HG03565 (cell line): ENCODE measurements at regions not wholly inside any gene's neighbourhood (a gene's known extent, or its start where the extent isn't known, plus 50 kb on each side); places are given as distances from the start of the nearest gene placed in this dataset.

Source experiments
- ATAC-seq: cut with Tn5 transposase; IDR thresholded peaks from one replicate; pipeline ENCODE4 v1.9.1; 2021; ENCODE audit warnings: mild to moderate bottlenecking, moderate library complexity; ENCODE audit not compliant: unreplicated experiment

GRCh38 chrX:40197071-40197470, 99.3 kb upstream of the BCOR start:
- no peak for ATAC-seq

- no peak for ATAC-seq
Observed at GRCh38 chrX:40195368-40195767, 97.6 kb upstream of the BCOR start.

GRCh38 chrX:40192196-40192595, 94.4 kb upstream of the BCOR start:
- no peak for ATAC-seq

DNA sequence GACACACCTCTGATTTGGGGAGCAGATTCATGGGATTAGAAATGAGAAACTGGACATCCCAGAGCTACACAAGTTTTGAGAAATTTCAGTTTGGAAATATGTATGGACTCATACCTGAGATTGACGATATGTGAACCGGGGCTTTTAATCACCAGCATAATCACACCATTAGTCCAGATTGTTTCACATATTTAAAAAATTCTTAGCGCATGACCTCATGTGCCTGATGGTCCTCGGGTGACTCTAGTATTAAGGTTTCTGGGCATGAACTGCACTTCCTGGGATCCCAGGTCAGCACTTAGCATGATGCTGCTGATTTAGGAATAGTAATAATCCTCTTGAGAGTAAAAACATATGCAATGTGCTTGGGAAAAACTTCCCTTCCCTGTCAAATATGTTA, 91.9 kb upstream of the BCOR start:
- no peak for ATAC-seq

DNA sequence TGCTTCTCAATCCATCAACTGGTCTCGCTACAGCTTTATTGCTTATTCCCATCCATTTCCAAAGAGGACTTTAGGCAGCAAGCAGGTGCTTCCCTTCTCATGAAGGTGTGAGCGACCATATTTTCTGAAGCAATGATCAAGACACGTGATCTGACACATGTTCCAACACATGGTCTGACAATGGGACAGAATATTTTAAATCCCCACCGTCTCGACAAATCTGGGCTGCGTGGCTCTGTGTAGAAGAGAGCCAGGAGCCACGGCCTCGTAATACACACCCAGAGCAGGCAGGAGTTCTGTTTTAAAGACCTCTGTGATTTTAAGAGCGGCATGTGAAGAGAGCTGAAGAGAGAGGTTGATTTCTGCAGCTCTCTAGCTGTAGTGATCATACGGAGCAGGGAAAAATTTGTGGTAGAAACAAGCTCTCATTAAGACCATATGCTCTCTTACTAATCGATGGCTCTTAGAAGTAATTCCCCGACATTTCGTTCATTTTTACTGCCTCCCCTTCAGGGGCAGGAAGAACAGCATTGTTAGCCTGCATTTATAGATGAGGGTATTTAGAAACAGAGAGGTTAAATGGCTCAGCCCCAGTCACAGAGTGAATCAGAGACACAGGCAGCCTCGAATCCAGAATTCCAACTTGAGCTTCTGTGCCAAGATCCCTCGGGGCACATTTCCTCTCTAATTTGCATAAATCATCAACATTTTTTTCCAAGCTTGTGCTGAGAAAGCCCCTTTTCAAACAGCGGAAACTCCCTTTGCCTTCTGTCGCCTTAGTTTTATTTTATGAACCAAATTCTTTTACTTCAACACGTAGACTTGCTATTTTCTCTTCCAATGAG, 91.0 kb upstream of the BCOR start:
- ATAC-seq = no peak

DNA sequence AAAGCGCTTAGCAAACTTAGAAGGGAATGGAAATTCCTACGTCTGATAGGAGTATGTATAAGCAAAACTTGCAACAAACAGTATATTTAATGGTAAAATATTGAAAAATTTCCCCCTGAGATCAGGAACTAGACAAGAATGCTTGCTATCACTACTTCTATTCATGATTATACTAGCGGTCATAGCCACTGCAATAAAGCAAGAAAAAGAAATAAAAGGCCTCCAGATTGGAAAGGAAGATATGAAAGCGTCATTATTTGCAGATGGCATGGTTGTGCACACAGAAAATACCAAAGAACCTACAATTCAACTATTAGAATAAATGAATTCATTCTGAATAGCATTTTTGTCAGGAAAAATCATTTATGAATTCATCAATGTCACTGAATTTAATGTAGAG, 87.2 kb upstream of the BCOR start:
- ATAC-seq = no peak

- no peak for ATAC-seq
Observed at GRCh38 chrX:40182615-40183014, 84.9 kb upstream of the BCOR start.

- ATAC-seq = no peak
Observed at GRCh38 chrX:40182095-40182494, 84.3 kb upstream of the BCOR start.

- no peak for ATAC-seq
Observed at GRCh38 chrX:40179283-40179682, 81.5 kb upstream of the BCOR start.

DNA sequence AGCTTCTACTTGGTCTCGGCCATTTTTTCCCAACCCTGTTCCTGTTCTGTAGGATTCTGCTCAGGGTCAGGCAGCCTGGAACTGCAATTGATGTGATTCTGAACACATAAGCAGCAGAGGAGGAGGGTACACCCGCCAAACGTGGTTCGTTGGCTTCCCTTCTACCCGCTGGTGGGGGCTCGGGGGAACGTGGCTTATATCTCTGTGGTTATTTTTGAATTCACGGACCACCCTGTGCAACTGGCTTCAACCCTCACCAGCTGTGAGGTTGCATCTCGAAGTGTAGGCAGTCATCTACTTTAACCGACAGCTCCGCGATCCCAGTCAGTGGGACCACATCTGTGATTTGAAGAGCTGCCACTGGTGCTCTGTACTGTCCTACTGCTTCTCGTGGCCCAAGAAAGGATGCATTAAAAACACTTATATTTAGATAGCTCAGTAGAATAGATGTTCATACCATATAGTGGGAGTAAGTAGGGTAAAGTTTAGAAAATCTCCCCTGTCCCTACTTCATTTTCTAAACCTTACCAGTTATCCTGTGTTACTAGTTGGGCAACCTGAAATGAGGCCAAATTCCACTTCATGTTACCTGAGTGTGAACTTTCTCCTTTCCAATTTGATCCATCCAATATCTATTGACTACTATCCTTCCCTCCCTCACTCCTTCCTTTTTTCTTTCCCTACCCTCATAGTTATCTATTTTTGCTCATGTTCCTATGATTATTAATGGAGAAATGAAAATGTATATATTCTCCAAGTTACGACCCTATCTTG, 80.4 kb upstream of the BCOR start:
- no peak for ATAC-seq

DNA sequence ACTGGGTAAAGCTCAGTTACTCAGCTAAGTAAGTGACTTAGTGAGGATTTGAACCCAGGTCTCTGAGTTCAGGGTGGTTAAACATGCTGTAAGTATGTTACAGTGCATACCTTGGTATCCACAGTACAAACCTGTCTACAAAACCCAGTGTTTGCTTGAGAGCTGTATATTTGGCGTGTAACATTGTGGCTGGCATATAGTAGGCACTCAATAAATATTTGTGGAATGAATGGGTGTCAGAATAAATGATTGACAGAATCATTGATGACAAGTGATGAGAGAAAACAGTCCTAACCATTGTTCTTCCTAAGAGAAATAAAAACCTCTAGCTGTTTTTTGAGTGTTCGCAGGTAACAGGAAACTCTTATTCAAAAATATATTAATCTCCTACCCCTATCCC, 79.7 kb upstream of the BCOR start:
- ATAC-seq = no peak

DNA sequence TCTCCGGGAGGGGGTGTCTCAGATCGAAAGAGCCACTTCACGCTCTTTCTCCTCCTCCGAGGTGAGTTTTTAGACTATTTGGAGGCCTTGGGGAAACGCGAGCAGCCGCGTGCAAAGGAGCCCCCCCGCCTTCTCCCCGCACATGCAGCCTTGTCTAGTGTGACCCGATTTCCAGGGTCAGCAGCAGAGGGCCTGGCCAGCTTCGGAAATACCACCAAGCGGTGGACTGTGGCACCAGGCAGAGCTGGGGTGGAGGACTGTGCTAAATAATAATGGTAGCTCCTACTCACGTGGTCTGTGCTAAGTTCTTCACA, 79.3 kb upstream of the BCOR start:
- ATAC-seq = no peak

DNA sequence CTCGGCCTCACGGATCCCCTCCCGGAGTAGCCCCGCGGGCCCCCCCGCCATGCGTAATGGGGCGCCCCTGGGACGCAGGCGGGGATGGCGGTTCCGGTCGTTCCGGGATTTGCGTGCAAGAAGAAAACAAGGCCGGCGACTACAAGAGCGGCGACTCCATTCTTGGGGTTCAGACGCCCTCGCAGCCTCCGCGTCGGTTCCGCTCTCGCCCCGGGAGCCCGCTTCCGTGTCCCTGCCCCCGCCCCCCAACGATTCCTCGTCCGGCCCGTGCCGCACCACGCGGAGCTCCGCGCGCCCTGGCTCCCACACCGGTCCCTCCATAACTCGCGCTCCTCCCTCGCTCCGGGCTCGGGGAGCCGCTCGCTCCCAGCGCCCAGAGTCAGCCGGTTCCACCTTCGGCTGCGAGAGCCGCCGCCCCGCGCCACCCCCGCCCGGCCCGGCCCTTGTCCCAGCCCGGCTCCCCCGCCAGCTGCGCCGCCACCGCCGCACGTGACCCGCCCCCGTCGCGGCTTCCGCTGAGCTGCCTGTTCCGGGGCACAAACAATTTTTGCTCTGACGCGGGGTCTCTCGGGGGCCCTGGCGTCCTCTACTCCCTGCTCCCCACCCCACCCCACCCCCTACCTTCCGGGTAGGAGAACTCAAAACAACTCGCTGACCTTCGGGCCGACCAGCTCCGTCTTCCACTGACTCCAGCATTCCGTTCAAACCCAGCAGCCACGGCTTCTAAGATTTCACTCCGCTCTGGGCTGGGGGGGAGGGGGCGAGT, 78.8 kb upstream of the BCOR start:
- peak; percentile 21 for ATAC-seq

GRCh38 chrX:40175511-40176350, 78.0 kb upstream of the BCOR start:
- ATAC-seq = peak; percentile 37

DNA sequence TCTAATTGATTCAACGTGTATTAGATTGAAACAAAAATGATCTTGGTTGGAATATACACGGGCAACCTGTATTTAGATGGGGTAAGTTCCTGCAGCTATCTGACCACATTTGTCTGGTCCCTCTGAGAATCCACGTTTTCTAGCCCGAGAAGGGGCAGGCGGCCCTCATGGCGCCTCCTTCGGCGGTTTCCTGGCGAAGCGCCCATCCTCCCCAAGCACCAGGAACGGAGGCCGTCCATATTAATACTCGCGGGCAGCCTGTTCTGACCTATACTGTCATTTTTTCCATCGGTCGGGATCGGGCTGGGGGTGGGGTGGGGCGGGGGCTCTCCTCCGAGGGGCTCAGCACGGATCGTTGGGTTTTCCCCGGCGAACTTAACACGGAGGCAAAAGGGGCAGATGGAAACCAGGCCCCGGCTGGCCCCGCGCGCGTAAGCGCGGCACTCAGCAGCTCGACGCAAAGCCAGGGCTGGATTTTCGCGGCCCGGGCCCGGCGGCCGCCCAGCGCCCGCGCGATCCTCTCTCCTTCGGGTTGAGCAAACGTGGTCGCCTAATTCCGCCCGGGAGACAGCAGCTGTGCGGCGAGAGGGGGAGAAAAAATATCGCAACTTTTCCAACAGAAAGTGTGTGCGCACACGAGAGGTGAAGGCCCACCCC, 77.2 kb upstream of the BCOR start:
- ATAC-seq = no peak

DNA sequence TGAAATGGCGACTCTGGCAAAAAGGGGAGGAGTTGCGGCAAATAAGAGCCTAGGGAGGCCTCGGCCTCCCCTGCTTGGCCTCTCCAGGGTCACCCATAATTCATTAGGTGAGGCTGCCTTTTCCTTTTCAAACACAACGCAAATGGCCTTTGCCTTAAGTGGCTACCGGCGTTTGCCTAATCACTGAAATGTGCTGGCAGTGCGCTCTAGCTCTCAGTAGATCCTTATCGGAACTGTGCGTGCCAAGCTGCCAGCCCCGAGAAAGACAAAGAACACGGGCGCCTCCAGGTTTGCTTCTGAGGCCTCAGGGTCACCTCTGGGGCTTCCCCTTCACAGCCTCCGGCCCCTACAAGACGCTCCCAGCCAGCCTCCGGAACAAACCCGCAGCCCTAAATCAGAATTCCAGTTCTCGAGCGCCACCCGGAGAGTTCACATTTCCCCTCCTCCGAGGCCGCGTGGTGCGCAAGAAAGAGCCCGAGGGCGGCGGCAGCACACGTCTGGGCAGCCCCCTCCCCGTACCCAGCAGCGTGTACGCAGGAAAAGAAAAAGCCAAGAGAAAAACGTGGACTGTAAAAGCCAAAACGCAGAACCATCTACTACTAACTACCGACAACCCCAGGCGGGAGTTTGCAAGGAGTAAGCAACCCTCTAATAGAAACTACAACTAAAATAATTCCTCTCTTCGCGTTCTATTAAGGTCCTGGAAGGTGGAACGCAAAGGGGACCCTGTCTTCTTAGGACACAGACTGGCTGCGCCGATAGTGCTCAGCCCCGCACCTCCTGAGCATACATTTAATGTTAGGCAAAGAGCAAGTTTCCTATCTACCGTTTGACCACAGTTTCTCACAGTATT, 76.5 kb upstream of the BCOR start:
- ATAC-seq = no peak

- ATAC-seq = no peak
Observed at GRCh38 chrX:40173143-40174000, 75.6 kb upstream of the BCOR start.

DNA sequence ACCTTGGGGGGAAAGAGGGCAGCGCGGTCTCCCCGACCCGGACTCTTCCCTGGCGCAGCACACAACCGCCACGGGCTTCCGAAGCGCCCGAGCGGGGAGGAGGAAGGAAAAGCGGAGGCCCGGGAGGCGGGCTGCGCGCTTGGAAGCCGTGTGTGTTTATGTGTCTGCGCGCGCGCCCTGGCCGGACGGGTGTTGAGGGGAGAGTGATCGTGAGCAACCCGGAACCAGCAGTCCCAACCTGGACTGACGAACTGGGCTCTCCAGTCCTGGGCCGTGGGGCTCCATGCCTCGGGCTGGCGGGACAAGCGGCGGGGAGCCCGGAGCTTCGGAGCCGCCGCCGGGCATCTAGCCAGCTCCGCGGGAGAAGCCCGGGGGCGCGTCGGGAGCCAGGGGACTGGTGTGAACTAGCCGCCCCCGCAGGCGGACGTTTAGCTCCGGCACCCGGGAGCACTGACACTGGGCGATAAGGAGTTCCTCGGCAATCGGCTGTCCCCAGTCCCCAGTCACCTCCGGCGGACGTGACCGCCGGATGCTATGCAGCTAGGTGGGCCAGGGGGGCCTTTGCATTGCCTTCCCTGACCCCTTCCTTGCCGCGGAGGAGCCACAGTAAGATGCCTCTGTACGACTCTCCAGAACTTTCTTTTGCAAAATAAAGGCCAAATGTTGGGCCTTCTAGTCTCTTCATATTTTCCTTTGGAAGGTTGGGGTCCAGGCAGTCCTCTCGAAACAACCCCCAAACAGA, 74.8 kb upstream of the BCOR start:
- no peak for ATAC-seq
